HL-60 (cell line): ENCODE measurements at regions not wholly inside any gene's neighbourhood (a gene's known extent, or its start where the extent isn't known, plus 50 kb on each side); places are given as distances from the start of the nearest gene placed in this dataset.

Experiments used
- CTCF ChIP-seq: IDR thresholded peaks from one replicate; pipeline ENCODE4 v1.5.1; 2011; ENCODE audit warnings: low read length, control low read depth, inconsistent platforms; ENCODE audit not compliant: insufficient read depth
- GABPA ChIP-seq: IDR thresholded peaks from 2 replicates; pipeline ENCODE4 v1.6.1; 2012; ENCODE audit warnings: low read depth
- POLR2AphosphoS5 ChIP-seq: IDR thresholded peaks from 2 replicates; pipeline ENCODE4 v1.6.1; 2012; ENCODE audit warnings: low read depth
- REST ChIP-seq: IDR thresholded peaks from 2 replicates; pipeline ENCODE4 v1.6.1; 2012; ENCODE audit warnings: low read depth; ENCODE audit not compliant: insufficient replicate concordance
- SPI1 ChIP-seq: IDR thresholded peaks from 2 replicates; pipeline ENCODE4 v1.6.1; 2012; ENCODE audit warnings: low read depth, mild to moderate bottlenecking, borderline replicate concordance

GRCh38 chr2:3034856-3035255 lies 342.8 kb downstream of the EIPR1 start:
- no peak for TF ChIP-seq CTCF
- no peak for TF ChIP-seq POLR2AphosphoS5
- TF ChIP-seq REST: no peak
- no peak for TF ChIP-seq GABPA
- no peak for TF ChIP-seq SPI1
